OCI-LY7 (cell line): ENCODE measurements at regions not wholly inside any gene's neighbourhood (a gene's known extent, or its start where the extent isn't known, plus 50 kb on each side); places are given as distances from the start of the nearest gene placed in this dataset.

Experiments used
- BruUV-seq: library from RNA; stranded (reverse); fragments of 400-500 nt; replicated peaks from 2 replicates; lab custom pipeline; 2021; lab: Mats Ljungman, UMichigan
- CTCF ChIA-PET: fragments of 300-600 bp; sonication (Branson Sonifier 250); formaldehyde crosslinking; loops from one replicate; lab custom pipeline; 2022; ENCODE audit warnings: antibody characterized with exemption; ENCODE audit not compliant: unreplicated experiment; lab: Charles Lee
- POLR2A ChIA-PET: fragments of 300-600 bp; sonication (Branson Sonifier 250); formaldehyde crosslinking; loops from one replicate; lab custom pipeline; 2022; ENCODE audit warnings: antibody characterized with exemption; lab: Charles Lee
- DNase-seq: peaks from one replicate; pipeline ENCODE4 v3.0.0-alpha.2; 2015; ENCODE audit warnings: low spot score
- H2AFZ ChIP-seq: fragments of 200-600 bp; sonication (generic), shearing (Covaris generic); 2 replicates; pipeline ENCODE4 v1.6.1; 2014; ENCODE audit warnings: mild to moderate bottlenecking, antibody characterized with exemption, low read length, moderate library complexity
- H3K27ac ChIP-seq: fragments of 200-600 bp; sonication (generic); 2 replicates; pipeline ENCODE4 v1.5.1; 2014; ENCODE audit warnings: mixed run types, low read depth, mild to moderate bottlenecking, moderate library complexity, low read length, inconsistent platforms; ENCODE audit not compliant: poor library complexity, severe bottlenecking
- H3K36me3 ChIP-seq: fragments of 200-600 bp; sonication (generic); 2 replicates; pipeline ENCODE4 v1.6.1; 2014; ENCODE audit warnings: mild to moderate bottlenecking, antibody characterized with exemption, low read length, moderate library complexity, mixed read lengths; ENCODE audit not compliant: insufficient read depth
- H3K4me1 ChIP-seq: fragments of 200-600 bp; sonication (generic); 2 replicates; pipeline ENCODE4 v1.5.1; 2014; ENCODE audit warnings: mild to moderate bottlenecking, low read length; ENCODE audit not compliant: insufficient read depth, poor library complexity, severe bottlenecking
- H3K4me2 ChIP-seq: fragments of 200-600 bp; sonication (generic); 2 replicates; pipeline ENCODE4 v1.6.1; 2014; ENCODE audit warnings: mild to moderate bottlenecking, low read length
- H3K4me3 ChIP-seq: fragments of 200-600 bp; sonication (generic); 2 replicates; pipeline ENCODE4 v1.5.1; 2014; ENCODE audit warnings: mild to moderate bottlenecking, low read depth, low read length; ENCODE audit not compliant: poor library complexity, severe bottlenecking
- H3K79me2 ChIP-seq: fragments of 200-600 bp; sonication (generic); 2 replicates; pipeline ENCODE4 v1.6.1; 2016; ENCODE audit warnings: low read depth, mild to moderate bottlenecking, low read length, moderate library complexity, mixed read lengths; ENCODE audit not compliant: insufficient read depth
- H3K9me2 ChIP-seq: fragments of 200-600 bp; sonication (generic); 2 replicates; pipeline ENCODE4 v1.6.1; 2016; ENCODE audit warnings: mild to moderate bottlenecking, low read length, mixed read lengths; ENCODE audit not compliant: insufficient read depth
- H3K9me3 ChIP-seq: fragments of 200-600 bp; sonication (generic); 2 replicates; pipeline ENCODE4 v1.6.1; 2014; ENCODE audit warnings: mild to moderate bottlenecking, mixed run types, low read length, mixed read lengths
- H4K20me1 ChIP-seq: fragments of 200-600 bp; sonication (generic); 2 replicates; pipeline ENCODE4 v1.6.1; 2014; ENCODE audit warnings: mild to moderate bottlenecking, antibody characterized with exemption, low read length, moderate library complexity, mixed read lengths; ENCODE audit not compliant: insufficient read depth
- EZH2phosphoT487 ChIP-seq: fragments of 200-600 bp; sonication (generic); IDR thresholded peaks from 2 replicates; pipeline ENCODE4 v1.6.1; 2018; ENCODE audit warnings: low read depth, borderline replicate concordance, mild to moderate bottlenecking, mixed run types, antibody characterized with exemption, low read length, moderate library complexity, mixed read lengths
- intact Hi-C: fragments of 100-400 bp; cut with micrococcal nuclease; formaldehyde crosslinking; loops from one replicate; pipeline ENCODE4 v1.10.0; 2022; ENCODE audit not compliant: unreplicated experiment
- TF ChIP-seq, protein P1 (sequence below): fragments of 200-600 bp; sonication (generic); conservative IDR thresholded peaks from 2 replicates; pipeline ENCODE4 v1.5.1; 2014; ENCODE audit warnings: mild to moderate bottlenecking, antibody characterized with exemption, low read length, moderate library complexity, mixed read lengths

DNA sequence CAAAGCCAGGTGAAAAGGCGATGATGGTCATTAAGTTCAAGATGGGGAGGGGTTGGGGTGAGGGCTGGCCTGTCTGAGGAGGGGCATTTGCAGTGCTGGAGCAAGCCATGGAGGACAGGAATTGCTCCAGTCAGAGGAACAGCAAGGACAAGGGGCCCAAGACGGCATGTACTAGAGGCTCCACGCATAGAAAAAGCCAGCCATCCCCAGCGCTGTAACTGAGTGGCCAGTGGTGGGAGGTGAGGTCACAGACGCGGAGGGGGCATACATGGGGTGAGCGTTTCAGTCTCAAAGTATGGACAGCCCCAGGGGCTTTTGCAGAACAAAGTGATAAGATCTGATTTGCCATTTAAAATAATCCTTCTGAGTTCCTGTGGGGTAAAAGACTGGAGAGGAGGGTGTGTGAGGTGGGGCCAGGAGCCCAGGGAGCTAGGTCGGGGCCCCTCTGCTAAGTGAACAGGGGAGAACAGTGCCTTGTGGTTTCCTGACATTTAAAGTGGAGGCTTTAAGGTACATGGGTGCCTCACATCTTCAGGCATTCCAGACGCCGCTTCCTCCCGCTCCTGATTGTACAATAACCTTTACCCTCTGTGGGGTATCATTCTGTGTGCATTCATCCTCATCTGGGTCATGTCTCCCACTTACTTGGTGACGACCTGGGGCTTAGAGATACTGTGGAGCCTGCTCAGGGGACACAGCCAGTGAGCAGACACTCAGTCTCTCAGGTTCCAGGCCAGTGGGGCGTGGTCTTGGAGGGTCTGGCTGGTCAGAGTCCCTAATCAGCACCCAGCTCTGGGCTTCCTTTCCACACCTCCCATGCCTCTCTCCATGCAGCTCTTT is 105.6 kb upstream of the GPR26 start:
- no peak overlapping the region for H2AFZ ChIP-seq
- DNase-seq, result no peak
- H3K4me1 ChIP-seq, result no peaks in the 10 kb centered on the region
- CTCF ChIA-PET, result no interaction called here
- H3K4me3 ChIP-seq, result no peak overlapping the region
- no peaks in the 10 kb centered on the region for H3K9me3 ChIP-seq
- no peak overlapping the region for H3K4me2 ChIP-seq
- intact Hi-C loops, result no loop called here
- no peaks in the 10 kb centered on the region for H3K36me3 ChIP-seq
- no peak overlapping the region for H3K27ac ChIP-seq
- POLR2A ChIA-PET, result no interaction called here
- no peak for TF ChIP-seq EZH2phosphoT487
- TF ChIP-seq, protein P1, sequence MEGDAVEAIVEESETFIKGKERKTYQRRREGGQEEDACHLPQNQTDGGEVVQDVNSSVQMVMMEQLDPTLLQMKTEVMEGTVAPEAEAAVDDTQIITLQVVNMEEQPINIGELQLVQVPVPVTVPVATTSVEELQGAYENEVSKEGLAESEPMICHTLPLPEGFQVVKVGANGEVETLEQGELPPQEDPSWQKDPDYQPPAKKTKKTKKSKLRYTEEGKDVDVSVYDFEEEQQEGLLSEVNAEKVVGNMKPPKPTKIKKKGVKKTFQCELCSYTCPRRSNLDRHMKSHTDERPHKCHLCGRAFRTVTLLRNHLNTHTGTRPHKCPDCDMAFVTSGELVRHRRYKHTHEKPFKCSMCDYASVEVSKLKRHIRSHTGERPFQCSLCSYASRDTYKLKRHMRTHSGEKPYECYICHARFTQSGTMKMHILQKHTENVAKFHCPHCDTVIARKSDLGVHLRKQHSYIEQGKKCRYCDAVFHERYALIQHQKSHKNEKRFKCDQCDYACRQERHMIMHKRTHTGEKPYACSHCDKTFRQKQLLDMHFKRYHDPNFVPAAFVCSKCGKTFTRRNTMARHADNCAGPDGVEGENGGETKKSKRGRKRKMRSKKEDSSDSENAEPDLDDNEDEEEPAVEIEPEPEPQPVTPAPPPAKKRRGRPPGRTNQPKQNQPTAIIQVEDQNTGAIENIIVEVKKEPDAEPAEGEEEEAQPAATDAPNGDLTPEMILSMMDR, result no peak
- H3K9me2 ChIP-seq, result no peaks in the 10 kb centered on the region
- BruUV-seq, result no TSS peak
- H3K79me2 ChIP-seq, result no peaks in the 10 kb centered on the region
- no peaks in the 10 kb centered on the region for H4K20me1 ChIP-seq

DNA sequence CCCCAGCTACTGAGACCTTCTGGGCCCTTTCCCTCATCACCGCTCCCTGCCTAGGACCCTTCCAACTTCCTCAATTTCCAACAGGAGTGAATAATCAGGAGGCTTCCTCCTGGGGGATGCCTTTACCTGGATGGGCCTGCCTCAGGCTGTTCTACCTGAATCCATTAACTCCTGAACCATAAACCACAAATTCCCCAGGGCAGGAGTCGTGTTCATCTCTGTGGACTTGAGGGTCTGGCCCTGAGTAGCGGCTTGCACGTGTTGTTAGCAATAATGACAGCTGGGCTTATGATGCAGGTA is 105.1 kb upstream of the GPR26 start:
- Histone ChIP-seq H3K9me2 (no peaks in the 10 kb centered on the region), H3K4me3 (no peak overlapping the region), H2AFZ (no peak overlapping the region), H3K4me1 (no peaks in the 10 kb centered on the region), H3K36me3 (no peaks in the 10 kb centered on the region), H3K27ac (no peak overlapping the region), H3K79me2 (no peaks in the 10 kb centered on the region), H3K9me3 (no peaks in the 10 kb centered on the region), H4K20me1 (no peaks in the 10 kb centered on the region), H3K4me2 (no peak overlapping the region)
- no peak for TF ChIP-seq EZH2phosphoT487
- TF ChIP-seq, protein P1, result no peak
- no peak for DNase-seq
- ChIA-PET POLR2A (no interaction called here), CTCF (no interaction called here)
- intact Hi-C loops, result no loop called here
- no TSS peak for BruUV-seq

GRCh38 chr10:123562387-123562786 is 103.8 kb upstream of the GPR26 start:
- Histone ChIP-seq H3K79me2 (no peaks in the 10 kb centered on the region), H3K36me3 (no peaks in the 10 kb centered on the region), H3K9me2 (no peaks in the 10 kb centered on the region), H3K27ac (no peak overlapping the region), H2AFZ (no peak overlapping the region), H4K20me1 (no peaks in the 10 kb centered on the region), H3K4me3 (no peak overlapping the region), H3K9me3 (no peaks in the 10 kb centered on the region), H3K4me1 (no peaks in the 10 kb centered on the region), H3K4me2 (no peak overlapping the region)
- ChIA-PET POLR2A (no interaction called here), CTCF (interaction anchor here (0.6 kb wide), 1 partner anchor 429 kb away, joined by 4 read pairs; no protein-coding TSS in a partner anchor)
- intact Hi-C loops, result no loop called here
- BruUV-seq, result no TSS peak
- TF ChIP-seq, protein P1, result no peak
- no peak for TF ChIP-seq EZH2phosphoT487
- DNase-seq, result no peak
